ENCODE measurements at regions not wholly inside any gene's neighbourhood (a gene's known extent, or its start where the extent isn't known, plus 50 kb on each side); places are given as distances from the start of the nearest gene placed in this dataset.

DNA sequence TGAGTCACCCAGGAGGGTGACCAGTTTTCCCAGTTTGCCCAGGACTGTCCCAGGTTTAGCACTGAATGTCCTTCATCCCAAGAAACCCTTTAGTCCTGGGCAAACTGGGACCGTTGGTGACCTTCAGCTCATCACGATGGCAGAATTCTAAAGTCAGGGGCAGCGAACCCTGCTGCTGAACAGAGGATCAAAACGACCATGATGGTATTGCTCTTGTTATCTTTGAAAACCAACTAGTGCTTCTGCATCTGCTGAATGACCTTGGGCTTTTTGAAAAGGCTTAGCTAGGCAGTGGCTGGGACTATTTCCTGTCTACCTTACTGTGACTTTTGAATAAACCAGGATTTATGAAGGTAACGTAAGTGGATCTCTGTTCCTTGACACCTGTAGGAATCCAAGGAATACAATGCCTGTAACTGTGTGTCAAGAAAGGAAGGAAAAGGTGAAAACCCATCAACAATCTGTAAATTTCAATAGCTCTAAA, 281.9 kb downstream of the SOX9 start:
- TF ChIP-seq, protein P1, sequence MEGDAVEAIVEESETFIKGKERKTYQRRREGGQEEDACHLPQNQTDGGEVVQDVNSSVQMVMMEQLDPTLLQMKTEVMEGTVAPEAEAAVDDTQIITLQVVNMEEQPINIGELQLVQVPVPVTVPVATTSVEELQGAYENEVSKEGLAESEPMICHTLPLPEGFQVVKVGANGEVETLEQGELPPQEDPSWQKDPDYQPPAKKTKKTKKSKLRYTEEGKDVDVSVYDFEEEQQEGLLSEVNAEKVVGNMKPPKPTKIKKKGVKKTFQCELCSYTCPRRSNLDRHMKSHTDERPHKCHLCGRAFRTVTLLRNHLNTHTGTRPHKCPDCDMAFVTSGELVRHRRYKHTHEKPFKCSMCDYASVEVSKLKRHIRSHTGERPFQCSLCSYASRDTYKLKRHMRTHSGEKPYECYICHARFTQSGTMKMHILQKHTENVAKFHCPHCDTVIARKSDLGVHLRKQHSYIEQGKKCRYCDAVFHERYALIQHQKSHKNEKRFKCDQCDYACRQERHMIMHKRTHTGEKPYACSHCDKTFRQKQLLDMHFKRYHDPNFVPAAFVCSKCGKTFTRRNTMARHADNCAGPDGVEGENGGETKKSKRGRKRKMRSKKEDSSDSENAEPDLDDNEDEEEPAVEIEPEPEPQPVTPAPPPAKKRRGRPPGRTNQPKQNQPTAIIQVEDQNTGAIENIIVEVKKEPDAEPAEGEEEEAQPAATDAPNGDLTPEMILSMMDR (IDR thresholded peaks at IDR 0.05), result no peak
- DNase-seq (ENCODE audit: low spot score) (no peak), ATAC-seq (ENCODE audit: low FRiP score) (no peak)

DNA sequence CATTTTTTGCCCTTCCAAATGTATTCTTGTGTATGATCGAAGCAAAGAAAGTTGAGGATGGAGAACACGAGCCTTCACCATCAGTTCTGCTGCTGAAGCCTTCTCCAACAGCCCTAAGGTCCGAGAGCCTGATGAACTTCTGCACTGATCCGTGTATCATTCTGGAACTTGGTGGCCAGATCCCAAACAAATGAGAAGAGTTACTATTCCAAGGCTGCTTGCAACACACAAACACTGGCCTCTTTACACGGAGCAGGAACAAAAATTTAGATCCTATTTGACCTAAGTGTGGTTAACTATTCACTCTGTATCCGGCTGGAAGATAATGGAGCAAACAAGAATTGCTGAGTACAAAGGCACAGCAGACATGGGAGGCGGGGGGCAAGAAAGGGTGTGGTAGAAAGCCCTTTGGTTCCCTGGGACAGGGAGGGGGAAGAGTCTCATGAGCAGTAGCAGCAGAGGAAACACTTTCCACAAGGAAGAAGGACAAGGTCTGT, 282.9 kb downstream of the SOX9 start:
- TF ChIP-seq, protein P1 (IDR thresholded peaks at IDR 0.05), result no peak
- DNase-seq (ENCODE audit: low spot score) (no peak), ATAC-seq (ENCODE audit: low FRiP score) (no peak)

DNA sequence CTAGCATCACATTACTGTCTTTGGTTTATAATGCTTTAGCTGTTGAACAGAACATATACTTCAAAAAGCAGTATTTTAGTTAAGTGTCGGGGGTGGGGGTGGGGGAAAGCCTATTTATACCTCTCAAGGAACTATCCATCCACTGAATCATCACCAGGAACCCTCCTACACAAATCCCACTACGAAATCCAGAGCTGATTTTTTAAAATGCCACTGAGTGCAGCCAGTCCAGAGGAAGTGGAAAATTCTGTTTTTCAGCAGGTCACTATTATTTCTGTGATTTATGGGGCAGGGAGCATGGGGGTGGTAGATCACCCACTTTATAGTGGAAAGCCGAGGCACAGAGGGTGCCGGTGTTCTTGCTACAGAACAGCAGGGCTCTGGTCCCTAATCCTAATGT, 284.1 kb downstream of the SOX9 start:
- TF ChIP-seq, protein P1 (IDR thresholded peaks at IDR 0.05), result no peak
- ATAC-seq (ENCODE audit: low FRiP score) (no peak), DNase-seq (ENCODE audit: low spot score) (no peak)

DNA sequence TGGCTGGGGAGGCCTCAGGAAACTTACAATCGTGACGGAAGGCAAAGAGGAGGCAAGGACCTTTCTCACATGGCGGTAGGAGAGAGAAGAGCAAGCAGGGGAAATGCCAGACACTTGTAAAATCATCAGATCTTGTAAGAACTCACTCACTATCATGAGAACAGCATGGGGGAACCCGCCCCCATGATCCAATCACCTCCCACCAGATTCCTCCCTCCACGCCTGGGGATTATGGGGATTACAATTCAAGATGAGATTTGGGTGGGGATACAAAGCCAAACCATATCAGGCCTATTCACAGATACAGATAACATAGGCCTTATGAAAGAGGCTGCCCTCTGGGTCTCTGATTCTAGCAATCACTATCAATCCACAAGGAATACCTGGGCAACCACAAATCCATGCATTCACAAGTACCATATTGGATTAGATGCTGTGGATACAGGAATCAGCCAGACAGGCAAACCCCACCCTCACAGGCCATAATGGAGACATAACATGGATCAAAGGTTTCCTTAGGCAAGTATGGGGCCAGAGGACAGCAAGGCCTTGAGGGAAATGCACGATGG, 284.9 kb downstream of the SOX9 start:
- DNase-seq (ENCODE audit: low spot score), result no peak
- no peak for ATAC-seq (ENCODE audit: low FRiP score)
- TF ChIP-seq, protein P1 (IDR thresholded peaks at IDR 0.05), result no peak

DNA sequence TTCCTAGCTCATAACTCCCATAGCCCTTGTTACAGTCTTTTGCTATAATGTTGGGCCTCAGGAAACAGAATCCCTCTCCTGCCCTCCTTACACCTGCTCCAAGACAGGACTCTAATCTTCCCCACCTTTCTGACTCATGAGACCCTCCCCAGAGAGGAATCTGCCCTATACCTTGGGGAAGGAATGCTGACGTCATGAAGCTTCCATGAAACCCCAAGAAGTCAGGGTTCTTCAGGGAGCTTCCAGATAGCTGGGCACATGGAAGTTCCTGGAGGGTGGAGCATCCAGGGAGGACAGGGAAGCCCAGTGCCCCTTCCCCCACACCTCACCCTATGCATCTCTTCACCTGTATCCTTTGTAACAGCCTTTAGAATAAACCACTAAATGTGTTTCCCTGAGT, 285.7 kb downstream of the SOX9 start:
- ATAC-seq (ENCODE audit: low FRiP score), result no peak
- no peak for DNase-seq (ENCODE audit: low spot score)
- TF ChIP-seq, protein P1 (IDR thresholded peaks at IDR 0.05), result no peak

DNA sequence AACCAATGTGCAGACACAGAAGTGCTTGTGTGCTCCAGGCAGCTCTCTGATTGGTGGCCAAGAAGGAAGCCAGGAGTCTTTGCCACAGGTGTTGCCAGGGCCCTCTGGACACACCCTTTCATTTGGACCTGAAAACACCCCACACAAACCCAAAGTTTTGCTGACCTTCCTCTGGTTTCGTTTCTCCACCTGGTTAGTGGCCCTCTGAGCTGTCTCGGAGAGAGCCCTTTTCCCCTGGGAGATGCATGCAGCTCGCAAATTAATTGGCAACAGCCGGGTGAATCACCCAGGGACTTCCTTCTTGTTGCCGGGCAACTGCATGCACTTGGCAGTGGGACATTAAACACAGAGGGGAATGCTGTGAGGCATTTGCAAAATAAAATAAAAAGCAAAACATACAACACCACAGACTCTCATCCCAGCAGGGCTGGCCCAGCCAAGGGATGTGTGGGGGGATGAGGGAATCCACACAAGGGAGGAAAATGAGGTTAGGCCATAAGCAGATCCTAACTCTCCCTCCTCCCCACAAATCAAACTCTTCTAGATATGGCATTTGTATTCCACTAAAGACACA, 286.6 kb downstream of the SOX9 start:
- no peak for DNase-seq (ENCODE audit: low spot score)
- TF ChIP-seq, protein P1 (IDR thresholded peaks at IDR 0.05), result no peak
- peak; percentile 84 for ATAC-seq (ENCODE audit: low FRiP score)

DNA sequence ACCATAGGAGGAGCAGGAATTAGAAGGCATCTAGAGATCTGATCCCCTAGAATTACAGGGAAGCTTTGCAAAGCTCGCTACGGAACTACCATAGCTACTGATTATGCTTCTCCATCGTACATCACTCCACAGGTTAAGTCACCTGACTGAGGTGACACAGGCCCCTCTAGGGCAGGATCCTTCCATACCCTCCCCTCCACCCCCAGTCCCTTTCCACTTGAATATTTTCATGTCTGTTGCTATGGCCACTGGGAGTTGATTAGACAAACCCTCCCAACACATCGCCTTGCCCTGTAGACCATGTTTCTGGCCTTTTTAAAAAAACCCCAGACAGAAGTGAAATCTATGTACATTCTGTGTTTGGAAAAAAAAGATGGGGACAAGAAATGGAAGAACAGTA, 287.1 kb downstream of the SOX9 start:
- DNase-seq (ENCODE audit: low spot score) (no peak), ATAC-seq (ENCODE audit: low FRiP score) (no peak)
- TF ChIP-seq, protein P1 (IDR thresholded peaks at IDR 0.05), result no peak
